Breast epithelium (tissue), 4 donors: ENCODE measurements at regions not wholly inside any gene's neighbourhood (a gene's known extent, or its start where the extent isn't known, plus 50 kb on each side); places are given as distances from the start of the nearest gene placed in this dataset.

ENCODE experiments used
- DNase-seq, 2 donors: peaks; one replicate each; pipeline ENCODE4 v3.0.0-alpha.2; 2019; ENCODE audit warnings: low spot score in 2 of 2
- H3K27ac ChIP-seq, 2 donors: fragments of 200-600 bp; sonication (generic) in 1 of 2; one replicate each; pipeline ENCODE4 v1.5.1; 2016 to 2019; ENCODE audit warnings: mild to moderate bottlenecking in 1 of 2
- H3K27me3 ChIP-seq, 2 donors: fragments of 200-600 bp; sonication (generic) in 1 of 2; one replicate each; pipeline versions ENCODE4 v1.5.1 to v1.6.0; 2017 to 2019; ENCODE audit warnings: control low read depth in 1 of 2, mild to moderate bottlenecking in 1 of 2
- H3K36me3 ChIP-seq: fragments of 200-600 bp; one replicate; pipeline ENCODE4 v1.5.1; 2019
- H3K4me1 ChIP-seq, 2 donors: fragments of 200-600 bp; sonication (generic); one replicate each; pipeline ENCODE4 v1.5.1; 2016 to 2019; ENCODE audit warnings: control low read depth in 1 of 2
- H3K4me3 ChIP-seq, 3 donors: fragments of 200-600 bp; sonication (generic); 1 replicate in 2 of 3; 2 replicates in 1 of 3; pipeline ENCODE4 v1.5.1; 2016 to 2019; ENCODE audit warnings: mild to moderate bottlenecking in 3 of 3, moderate library complexity in 2 of 3
- H3K9me3 ChIP-seq, 2 donors: fragments of 200-600 bp; sonication (generic) in 1 of 2; one replicate each; pipeline ENCODE4 v1.5.1; 2016 to 2019; ENCODE audit warnings: control low read depth in 1 of 2
- POLR2A ChIP-seq: fragments of 450-650 bp; IDR thresholded peaks from one replicate; pipeline ENCODE4 v1.6.1; 2016; ENCODE audit warnings: antibody characterized with exemption, mild to moderate bottlenecking, moderate library complexity
- POLR2AphosphoS5 ChIP-seq, 3 donors: sonication (generic); formaldehyde crosslinking; IDR thresholded peaks; one replicate each; pipeline ENCODE4 v1.6.1; 2017; ENCODE audit warnings: antibody characterized with exemption in 3 of 3
- intact Hi-C: fragments of 100-400 bp; cut with DNase I; formaldehyde crosslinking; loops from one replicate; pipeline ENCODE4 v1.15.1; 2023; ENCODE audit warnings: low total_unique reads
- TF ChIP-seq, protein P1 (sequence below), 3 donors: fragments of 450-650 bp; IDR thresholded peaks; one replicate each; pipeline ENCODE4 v1.5.1; 2016 to 2017; ENCODE audit warnings: antibody characterized with exemption in 3 of 3, mild to moderate bottlenecking in 3 of 3, moderate library complexity in 3 of 3

DNA sequence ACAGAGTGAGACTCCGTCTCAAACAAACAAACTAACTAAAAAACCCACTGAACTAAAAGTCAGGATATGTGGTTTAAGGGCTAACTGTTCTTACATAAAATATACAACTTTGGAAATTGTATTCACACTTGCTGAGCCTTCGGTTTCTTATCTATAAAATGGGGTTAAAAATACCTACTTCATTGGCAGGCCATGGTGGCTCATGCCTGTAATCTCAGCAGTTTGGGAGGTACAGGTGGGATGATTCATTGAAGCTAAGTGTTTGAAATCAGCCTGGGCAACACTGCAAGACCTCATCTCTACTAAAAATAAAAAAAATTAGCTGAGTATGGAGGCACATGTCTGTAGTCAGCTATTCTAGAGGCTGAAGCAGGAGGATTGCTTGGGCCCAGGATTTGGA lies 115.4 kb upstream of the KLF6 start:
- H3K9me3 ChIP-seq: no peaks in the 10 kb centered on the region
- DNase-seq: no peak
- no peak for TF ChIP-seq POLR2A
- TF ChIP-seq, protein P1, sequence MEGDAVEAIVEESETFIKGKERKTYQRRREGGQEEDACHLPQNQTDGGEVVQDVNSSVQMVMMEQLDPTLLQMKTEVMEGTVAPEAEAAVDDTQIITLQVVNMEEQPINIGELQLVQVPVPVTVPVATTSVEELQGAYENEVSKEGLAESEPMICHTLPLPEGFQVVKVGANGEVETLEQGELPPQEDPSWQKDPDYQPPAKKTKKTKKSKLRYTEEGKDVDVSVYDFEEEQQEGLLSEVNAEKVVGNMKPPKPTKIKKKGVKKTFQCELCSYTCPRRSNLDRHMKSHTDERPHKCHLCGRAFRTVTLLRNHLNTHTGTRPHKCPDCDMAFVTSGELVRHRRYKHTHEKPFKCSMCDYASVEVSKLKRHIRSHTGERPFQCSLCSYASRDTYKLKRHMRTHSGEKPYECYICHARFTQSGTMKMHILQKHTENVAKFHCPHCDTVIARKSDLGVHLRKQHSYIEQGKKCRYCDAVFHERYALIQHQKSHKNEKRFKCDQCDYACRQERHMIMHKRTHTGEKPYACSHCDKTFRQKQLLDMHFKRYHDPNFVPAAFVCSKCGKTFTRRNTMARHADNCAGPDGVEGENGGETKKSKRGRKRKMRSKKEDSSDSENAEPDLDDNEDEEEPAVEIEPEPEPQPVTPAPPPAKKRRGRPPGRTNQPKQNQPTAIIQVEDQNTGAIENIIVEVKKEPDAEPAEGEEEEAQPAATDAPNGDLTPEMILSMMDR (IDR thresholded peaks at IDR 0.05): no peak
- no peak for TF ChIP-seq POLR2AphosphoS5 (IDR thresholded peaks at IDR 0.05)
- no peaks in the 10 kb centered on the region for H3K4me1 ChIP-seq
- intact Hi-C loops: no loop called here
- no peaks in the 10 kb centered on the region for H3K36me3 ChIP-seq
- no peak overlapping the region for H3K4me3 ChIP-seq
- H3K27me3 ChIP-seq: no peaks in the 10 kb centered on the region
- no peak overlapping the region for H3K27ac ChIP-seq

- Histone ChIP-seq H3K27me3 (no peaks in the 10 kb centered on the region), H3K9me3 (no peaks in the 10 kb centered on the region), H3K4me3 (no peak overlapping the region), H3K27ac (peak overlapping the region in 1 of 2 donors; percentile 50), H3K36me3 (no peaks in the 10 kb centered on the region), H3K4me1 (no peaks in the 10 kb centered on the region)
- peak in 1 of 2 donors; percentile 80 for DNase-seq
- TF ChIP-seq POLR2AphosphoS5 (IDR thresholded peaks at IDR 0.05) (peak in 1 of 3 donors; percentile 18), POLR2A (no peak)
- TF ChIP-seq, protein P1 (IDR thresholded peaks at IDR 0.05): no peak
- intact Hi-C loops: no loop called here
These were observed 113.8 kb upstream of the KLF6 start for GRCh38 chr10:3898821-3899220.

- no peaks in the 10 kb centered on the region for H3K4me1 ChIP-seq
- H3K4me3 ChIP-seq: no peak overlapping the region
- TF ChIP-seq POLR2A (no peak), POLR2AphosphoS5 (IDR thresholded peaks at IDR 0.05) (no peak)
- TF ChIP-seq, protein P1 (IDR thresholded peaks at IDR 0.05): no peak
- no peaks in the 10 kb centered on the region for H3K9me3 ChIP-seq
- H3K27me3 ChIP-seq: no peaks in the 10 kb centered on the region
- H3K27ac ChIP-seq: no peak overlapping the region
- DNase-seq: no peak
- H3K36me3 ChIP-seq: no peaks in the 10 kb centered on the region
- intact Hi-C loops: no loop called here
These were observed 112.1 kb upstream of the KLF6 start for GRCh38 chr10:3897156-3897555.

GRCh38 chr10:3896161-3896560 lies 111.2 kb upstream of the KLF6 start:
- Histone ChIP-seq H3K9me3 (no peaks in the 10 kb centered on the region), H3K27me3 (no peaks in the 10 kb centered on the region), H3K4me3 (no peak overlapping the region), H3K4me1 (no peaks in the 10 kb centered on the region), H3K36me3 (no peaks in the 10 kb centered on the region), H3K27ac (no peak overlapping the region)
- TF ChIP-seq, protein P1 (IDR thresholded peaks at IDR 0.05): no peak
- TF ChIP-seq POLR2A (no peak), POLR2AphosphoS5 (IDR thresholded peaks at IDR 0.05) (no peak)
- no peak for DNase-seq
- intact Hi-C loops: no loop called here

- no peak for DNase-seq
- Histone ChIP-seq H3K27ac (no peak overlapping the region), H3K9me3 (no peaks in the 10 kb centered on the region), H3K4me3 (no peak overlapping the region), H3K36me3 (no peaks in the 10 kb centered on the region), H3K27me3 (no peaks in the 10 kb centered on the region), H3K4me1 (no peaks in the 10 kb centered on the region)
- intact Hi-C loops: no loop called here
- TF ChIP-seq POLR2A (no peak), POLR2AphosphoS5 (IDR thresholded peaks at IDR 0.05) (no peak)
- TF ChIP-seq, protein P1 (IDR thresholded peaks at IDR 0.05): no peak
These were observed 110.1 kb upstream of the KLF6 start for GRCh38 chr10:3895045-3895631.
